Cardiac muscle cell (in vitro differentiated cells and primary cell): ENCODE measurements at regions not wholly inside any gene's neighbourhood (a gene's known extent, or its start where the extent isn't known, plus 50 kb on each side); places are given as distances from the start of the nearest gene placed in this dataset.

Source experiments
- DNase-seq, 2 donors: peaks; one replicate each; pipeline versions ENCODE4 v3.0.0 to v3.0.0-alpha.2; 2010 to 2017; ENCODE audit warnings: low read depth in 1 of 2, low spot score in 1 of 2
- H3K27ac ChIP-seq: fragments of 200-600 bp; sonication (generic); 2 replicates; pipeline ENCODE4 v1.5.1; 2016
- H3K27me3 ChIP-seq: fragments of 200-600 bp; sonication (generic); 2 replicates; pipeline ENCODE4 v1.6.0; 2016; ENCODE audit warnings: control low read depth
- H3K36me3 ChIP-seq: fragments of 200-600 bp; sonication (generic); 2 replicates; pipeline ENCODE4 v1.5.1; 2016; ENCODE audit warnings: control low read depth
- H3K4me1 ChIP-seq: fragments of 200-600 bp; sonication (generic); 2 replicates; pipeline ENCODE4 v1.8.1; 2017; ENCODE audit warnings: low read depth, mild to moderate bottlenecking, mixed run types
- H3K4me3 ChIP-seq: fragments of 200-600 bp; sonication (generic); 2 replicates; pipeline ENCODE4 v1.5.1; 2016; ENCODE audit warnings: mild to moderate bottlenecking
- H3K9me3 ChIP-seq: fragments of 200-600 bp; sonication (generic); 2 replicates; pipeline ENCODE4 v1.5.1; 2017; ENCODE audit warnings: low read depth, mild to moderate bottlenecking, control low read depth
- TF ChIP-seq, protein P1 (sequence below): IDR thresholded peaks from 2 replicates; pipeline ENCODE4 v1.5.1; 2012; ENCODE audit warnings: low read depth, mild to moderate bottlenecking, low read length

DNA sequence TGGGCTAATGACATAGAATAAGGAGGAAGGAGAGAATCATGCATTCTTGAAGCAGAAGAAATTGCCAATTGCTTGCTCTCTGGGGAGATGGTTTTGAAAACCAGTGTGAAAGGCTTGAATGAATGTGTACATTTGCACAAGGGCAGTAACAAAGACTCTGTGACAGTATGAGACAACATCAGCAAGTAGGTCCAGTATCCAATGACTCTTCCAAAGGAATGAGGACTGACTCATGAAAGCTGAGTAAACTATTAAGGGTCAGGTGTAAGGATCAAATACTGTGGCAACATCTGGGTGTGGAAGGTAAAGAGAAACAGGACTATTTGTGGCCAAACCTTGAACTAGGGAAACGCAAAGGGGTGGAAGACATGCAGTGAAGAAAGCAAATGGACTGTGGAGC, 886.0 kb upstream of the CHAC2 start:
- Histone ChIP-seq H3K27ac (no peak overlapping the region), H3K4me3 (no peak overlapping the region), H3K4me1 (no peaks in the 10 kb centered on the region), H3K9me3 (no peaks in the 10 kb centered on the region), H3K27me3 (no peaks in the 10 kb centered on the region), H3K36me3 (no peaks in the 10 kb centered on the region)
- TF ChIP-seq, protein P1, sequence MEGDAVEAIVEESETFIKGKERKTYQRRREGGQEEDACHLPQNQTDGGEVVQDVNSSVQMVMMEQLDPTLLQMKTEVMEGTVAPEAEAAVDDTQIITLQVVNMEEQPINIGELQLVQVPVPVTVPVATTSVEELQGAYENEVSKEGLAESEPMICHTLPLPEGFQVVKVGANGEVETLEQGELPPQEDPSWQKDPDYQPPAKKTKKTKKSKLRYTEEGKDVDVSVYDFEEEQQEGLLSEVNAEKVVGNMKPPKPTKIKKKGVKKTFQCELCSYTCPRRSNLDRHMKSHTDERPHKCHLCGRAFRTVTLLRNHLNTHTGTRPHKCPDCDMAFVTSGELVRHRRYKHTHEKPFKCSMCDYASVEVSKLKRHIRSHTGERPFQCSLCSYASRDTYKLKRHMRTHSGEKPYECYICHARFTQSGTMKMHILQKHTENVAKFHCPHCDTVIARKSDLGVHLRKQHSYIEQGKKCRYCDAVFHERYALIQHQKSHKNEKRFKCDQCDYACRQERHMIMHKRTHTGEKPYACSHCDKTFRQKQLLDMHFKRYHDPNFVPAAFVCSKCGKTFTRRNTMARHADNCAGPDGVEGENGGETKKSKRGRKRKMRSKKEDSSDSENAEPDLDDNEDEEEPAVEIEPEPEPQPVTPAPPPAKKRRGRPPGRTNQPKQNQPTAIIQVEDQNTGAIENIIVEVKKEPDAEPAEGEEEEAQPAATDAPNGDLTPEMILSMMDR = no peak
- DNase-seq = no peak

DNA sequence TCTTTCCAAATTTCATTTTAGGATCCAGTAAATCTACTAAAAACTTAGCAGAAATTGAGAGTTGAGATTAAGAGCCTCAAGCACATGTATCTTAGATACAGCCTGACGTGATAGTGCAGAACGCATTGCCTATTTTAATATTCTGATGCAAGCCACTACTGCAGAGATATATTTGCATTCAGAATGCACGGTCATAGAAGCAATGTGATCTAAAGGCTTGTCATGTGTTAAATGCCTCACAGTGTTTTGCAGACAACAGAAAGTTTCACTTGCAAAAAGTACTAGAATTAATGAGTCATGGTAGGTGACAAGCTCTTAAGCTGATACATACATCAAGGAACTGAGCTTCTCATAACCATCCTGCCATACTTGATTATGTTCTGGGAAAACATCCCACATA, 886.7 kb upstream of the CHAC2 start:
- no peaks in the 10 kb centered on the region for H3K36me3 ChIP-seq
- TF ChIP-seq, protein P1 = no peak
- DNase-seq = no peak
- H3K9me3 ChIP-seq = no peaks in the 10 kb centered on the region
- H3K4me3 ChIP-seq = no peak overlapping the region
- H3K4me1 ChIP-seq = no peaks in the 10 kb centered on the region
- no peak overlapping the region for H3K27ac ChIP-seq
- H3K27me3 ChIP-seq = no peaks in the 10 kb centered on the region

DNA sequence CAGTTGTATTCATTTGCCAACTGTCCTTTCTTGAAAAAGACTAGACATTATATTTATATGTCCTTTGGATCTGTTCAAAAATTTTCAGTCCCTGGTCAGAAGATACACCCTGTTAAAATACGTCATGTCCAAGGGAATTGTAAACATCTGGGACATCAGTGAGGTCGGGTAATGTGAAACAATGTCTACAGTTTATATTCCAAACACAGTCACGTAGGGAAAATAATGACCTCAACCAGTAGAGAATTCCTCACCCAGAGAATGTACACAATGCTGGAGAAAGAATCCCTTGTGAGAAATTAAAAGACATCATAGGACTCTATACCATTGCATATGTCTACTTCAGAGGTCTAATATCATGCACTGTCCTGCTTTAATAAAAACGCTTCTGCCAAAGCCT, 888.0 kb upstream of the CHAC2 start:
- DNase-seq = no peak

DNA sequence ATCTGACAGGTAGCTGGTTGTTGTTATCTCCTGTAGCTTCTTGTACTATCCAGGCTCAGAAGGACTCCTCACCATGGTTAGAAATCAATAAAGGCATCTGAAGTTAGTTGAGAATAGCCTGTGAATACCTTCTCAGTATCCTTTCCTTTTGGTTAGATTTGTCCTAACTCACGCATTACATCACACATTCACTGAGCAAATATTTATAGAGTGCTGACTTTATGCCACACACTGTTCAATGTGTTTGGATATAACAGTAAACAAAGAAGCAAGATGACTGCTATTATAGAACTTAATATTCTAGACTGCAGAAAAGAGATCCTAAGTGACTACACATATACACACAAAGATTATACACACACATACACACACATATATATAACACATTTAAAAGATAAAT, 889.9 kb upstream of the CHAC2 start:
- TF ChIP-seq, protein P1 = no peak

More for the DNA sequence above, 888.0 kb upstream of the CHAC2 start:
- Histone ChIP-seq H3K27ac (no peak overlapping the region), H3K9me3 (no peaks in the 10 kb centered on the region), H3K27me3 (no peaks in the 10 kb centered on the region), H3K4me1 (no peaks in the 10 kb centered on the region), H3K36me3 (no peaks in the 10 kb centered on the region), H3K4me3 (no peak overlapping the region)
- TF ChIP-seq, protein P1 = no peak

DNA sequence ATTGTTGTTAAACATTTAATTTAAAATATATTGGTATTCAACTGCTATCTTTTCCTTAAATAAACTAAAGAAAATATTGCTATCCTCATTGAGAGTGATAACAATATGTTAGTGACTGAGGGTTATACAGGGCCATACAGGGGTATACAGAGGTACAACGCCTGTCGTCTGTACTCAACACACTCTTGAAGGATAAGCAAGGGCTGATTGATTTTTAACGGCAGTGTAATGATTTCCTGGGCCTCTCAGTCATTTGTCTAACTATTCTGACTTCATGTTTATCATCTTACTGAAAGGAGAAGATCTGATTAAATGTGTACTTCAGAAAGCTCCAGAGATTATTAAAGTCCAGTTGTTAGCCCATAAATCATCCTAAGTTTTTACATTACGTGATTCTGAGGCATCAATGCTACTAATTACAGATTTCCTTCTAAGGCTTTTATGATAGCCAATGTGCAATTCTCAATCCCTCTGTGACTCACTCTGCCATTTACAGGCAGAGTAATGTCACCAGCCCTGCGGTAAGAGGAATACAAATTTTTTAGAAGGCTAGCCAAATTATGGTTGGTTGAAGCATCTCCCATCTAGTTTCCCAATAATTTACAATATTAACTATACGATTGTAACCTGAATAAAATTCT, 893.0 kb upstream of the CHAC2 start:
- no peak overlapping the region for H3K4me3 ChIP-seq
- H3K27me3 ChIP-seq = no peaks in the 10 kb centered on the region
- TF ChIP-seq, protein P1 = no peak
- H3K36me3 ChIP-seq = no peaks in the 10 kb centered on the region
- H3K9me3 ChIP-seq = no peaks in the 10 kb centered on the region
- no peaks in the 10 kb centered on the region for H3K4me1 ChIP-seq
- no peak overlapping the region for H3K27ac ChIP-seq
- no peak for DNase-seq

More for the DNA sequence above, 889.9 kb upstream of the CHAC2 start:
- H3K4me3 ChIP-seq = no peak overlapping the region
- H3K4me1 ChIP-seq = no peaks in the 10 kb centered on the region
- H3K27me3 ChIP-seq = no peaks in the 10 kb centered on the region
- H3K9me3 ChIP-seq = no peaks in the 10 kb centered on the region
- H3K36me3 ChIP-seq = no peaks in the 10 kb centered on the region
- no peak overlapping the region for H3K27ac ChIP-seq
- no peak for DNase-seq
